Psoas muscle (tissue), 7 donors: ENCODE measurements at regions not wholly inside any gene's neighbourhood (a gene's known extent, or its start where the extent isn't known, plus 50 kb on each side); places are given as distances from the start of the nearest gene placed in this dataset.

Experiments
- ATAC-seq, 4 donors: fragments of 200-7000 bp; cut with Tn5 transposase; one replicate each; pipeline ENCODE4 v1.9.1; 2020; ENCODE audit warnings: moderate library complexity in 3 of 4, mild to moderate bottlenecking in 2 of 4
- DNase-seq, 2 donors: peaks; one replicate each; pipeline ENCODE4 v3.0.0-alpha.2; 2020
- H3K27ac ChIP-seq: fragments of 200-600 bp; one replicate; pipeline ENCODE4 v1.8.0; 2022
- H3K27me3 ChIP-seq, 3 donors: fragments of 200-600 bp in 1 of 3; one replicate each; pipeline versions ENCODE4 v1.6.1 to v1.8.0; 2013 to 2022; ENCODE audit warnings: low read length in 2 of 3, mild to moderate bottlenecking in 2 of 3, moderate library complexity in 1 of 3; ENCODE audit not compliant: insufficient read depth in 3 of 3
- H3K36me3 ChIP-seq, 2 donors: fragments of 200-600 bp in 1 of 2; one replicate each; pipeline versions ENCODE4 v1.6.1 to v1.8.0; 2013 to 2022; ENCODE audit warnings: low read depth in 1 of 2, mild to moderate bottlenecking in 1 of 2, moderate library complexity in 1 of 2; ENCODE audit not compliant: insufficient read depth in 1 of 2
- H3K4me1 ChIP-seq: fragments of 200-600 bp; one replicate; pipeline ENCODE4 v1.8.0; 2022
- H3K4me3 ChIP-seq: fragments of 200-600 bp; one replicate; pipeline ENCODE4 v1.8.0; 2022; ENCODE audit warnings: mild to moderate bottlenecking
- H3K9me3 ChIP-seq: fragments of 200-600 bp; one replicate; pipeline ENCODE4 v1.8.0; 2022
- CTCF ChIP-seq: fragments of 200-600 bp; IDR thresholded peaks from one replicate; pipeline ENCODE4 v1.8.0; 2022; ENCODE audit warnings: antibody characterized with exemption
- WGBS, 3 donors: extraction: QIAGEN DNeasy Blood & Tissue Kit; methylation state at CpG; one replicate each; pipeline versions ENCODE4 v1.1.6 to v1.1.7; 2013; 5-methylcytosine and 5-hydroxymethylcytosine counted together
- intact Hi-C, 2 donors: fragments of 100-400 bp; cut with DNase I; formaldehyde crosslinking; loops; one replicate each; pipeline versions ENCODE4 v1.11.0 to v1.14.2; 2022
- donor health status: healthy with polysubstance abuse.
- donor health status: DM: no; HTN: no; CAD: no; lungs with moderate emphysema.
- donor health status: Bipolar disorder and iron deficiency.
- donor health status: healthy.
- donor health status: DM: yes; HTN: yes; CAD: no.
- donor health status: DM: no; HTN: no; CAD: no.
- donor health status: DM: yes; HTN: yes; CAD: no.

GRCh38 chr11:121807051-121807450, 309.0 kb downstream of the BLID start:
- no peak for ATAC-seq
- 93 to 97% (median 94%) methylated on average over 2 of the region's 2 CpGs for WGBS, 3 donors
- TF ChIP-seq CTCF = no peak

GRCh38 chr11:121802542-121802941, 313.5 kb downstream of the BLID start:
- peaks cover 6% of the 10 kb centered on the region for H3K9me3 ChIP-seq
- H3K4me3 ChIP-seq = no peak overlapping the region
- H3K27me3 ChIP-seq = no peaks in the 10 kb centered on the region
- no peak for DNase-seq
- H3K36me3 ChIP-seq = no peaks in the 10 kb centered on the region
- intact Hi-C loops = no loop called here
- no peak overlapping the region for H3K27ac ChIP-seq
- ATAC-seq = no peak
- TF ChIP-seq CTCF = no peak
- 42 to 74% (median 50%) methylated on average over 4 of the region's 4 CpGs for WGBS, 3 donors
- no peaks in the 10 kb centered on the region for H3K4me1 ChIP-seq

More at GRCh38 chr11:121807051-121807450, 309.0 kb downstream of the BLID start:
- Histone ChIP-seq H3K4me3 (no peak overlapping the region), H3K27me3 (no peaks in the 10 kb centered on the region), H3K27ac (no peak overlapping the region), H3K4me1 (no peaks in the 10 kb centered on the region), H3K9me3 (no peaks in the 10 kb centered on the region), H3K36me3 (no peaks in the 10 kb centered on the region)
- intact Hi-C loops = no loop called here
- no peak for DNase-seq

GRCh38 chr11:121801781-121802180, 314.2 kb downstream of the BLID start:
- TF ChIP-seq CTCF = no peak
- no peak for DNase-seq
- intact Hi-C loops = no loop called here
- Histone ChIP-seq H3K9me3 (peaks cover 6% of the 10 kb centered on the region), H3K4me3 (no peak overlapping the region), H3K27me3 (no peaks in the 10 kb centered on the region), H3K27ac (no peak overlapping the region), H3K4me1 (no peaks in the 10 kb centered on the region), H3K36me3 (no peaks in the 10 kb centered on the region)
- 60 to 78% (median 62%) methylated on average over 5 of the region's 5 CpGs for WGBS, 3 donors
- no peak for ATAC-seq

GRCh38 chr11:121801394-121801748, 314.6 kb downstream of the BLID start:
- Histone ChIP-seq H3K9me3 (peaks cover 6% of the 10 kb centered on the region), H3K36me3 (no peaks in the 10 kb centered on the region), H3K4me3 (no peak overlapping the region), H3K27ac (no peak overlapping the region), H3K27me3 (no peaks in the 10 kb centered on the region), H3K4me1 (no peaks in the 10 kb centered on the region)
- intact Hi-C loops = no loop called here
- DNase-seq (no peak), ATAC-seq (no peak)
- WGBS, 3 donors = 45 to 49% (median 47%) methylated on average over 3 of the region's 3 CpGs
- TF ChIP-seq CTCF = no peak

- Histone ChIP-seq H3K27me3 (no peaks in the 10 kb centered on the region), H3K4me3 (no peak overlapping the region), H3K36me3 (no peaks in the 10 kb centered on the region), H3K27ac (no peak overlapping the region), H3K9me3 (peaks cover 6% of the 10 kb centered on the region), H3K4me1 (no peaks in the 10 kb centered on the region)
- WGBS, 3 donors = 23 to 35% (median 24%) methylated on average over 10 of the region's 10 CpGs
- intact Hi-C loops = no loop called here
- DNase-seq (no peak), ATAC-seq (no peak)
- no peak for TF ChIP-seq CTCF
Observed at GRCh38 chr11:121800731-121801393, 315.2 kb downstream of the BLID start.
